ENCODE measurements at regions not wholly inside any gene's neighbourhood (a gene's known extent, or its start where the extent isn't known, plus 50 kb on each side); places are given as distances from the start of the nearest gene placed in this dataset.

DNA sequence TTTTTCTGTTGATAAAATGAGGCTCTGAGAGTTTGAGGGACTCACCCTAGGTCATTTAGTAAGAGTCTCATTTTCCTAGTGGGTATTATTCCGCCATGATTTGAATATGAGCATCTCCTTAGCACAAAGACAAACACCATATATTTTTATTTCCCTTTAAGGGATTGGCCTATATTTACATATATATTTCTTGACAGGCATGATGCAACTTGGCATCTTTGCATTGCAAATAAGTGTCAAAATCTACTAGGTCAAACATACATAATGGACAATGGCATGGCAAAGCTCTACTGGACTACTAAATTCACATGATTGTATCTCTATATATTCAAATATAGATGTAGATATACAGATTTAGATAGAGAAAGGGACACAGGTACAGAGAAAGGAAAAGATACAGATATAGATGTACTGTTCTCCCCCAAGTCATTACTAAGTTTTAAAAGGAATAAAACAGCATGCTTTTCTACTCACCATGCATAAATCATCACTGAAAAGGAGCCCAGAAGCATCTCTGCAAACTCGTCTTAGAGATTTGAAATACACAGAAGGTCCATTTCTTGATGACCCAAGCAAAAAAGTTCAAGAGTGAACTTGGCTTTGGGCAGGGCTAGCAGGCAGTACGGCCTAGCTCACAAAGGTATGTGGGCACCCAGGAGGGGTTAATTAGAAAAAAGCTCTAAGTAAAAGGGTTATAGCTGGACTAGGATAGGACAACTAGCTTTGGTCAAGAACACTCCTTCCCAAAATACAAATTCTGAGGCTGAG, 495.8 kb downstream of the NTRK3 start:
- no peaks in the 10 kb centered on the region for H3K9me2 ChIP-seq (ENCODE audit: insufficient read depth, low read length)
- CTCF ChIA-PET (ENCODE audit: unreplicated experiment) = no interaction called here
- no peaks in the 10 kb centered on the region for H3K36me3 ChIP-seq (ENCODE audit: insufficient read depth, low read length)
- peaks cover 15% of the 10 kb centered on the region for H3K4me1 ChIP-seq (ENCODE audit: insufficient read depth, low read length, poor library complexity, severe bottlenecking)
- intact Hi-C loops (cut with micrococcal nuclease; ENCODE audit: unreplicated experiment) = no loop called here
- POLR2A ChIA-PET = interaction anchor here (0.6 kb wide), 1 partner anchor 1593 kb away, joined by 3 read pairs; no protein-coding TSS in a partner anchor
- H3K27ac ChIP-seq (ENCODE audit: low read depth, low read length, poor library complexity, severe bottlenecking) = no peak overlapping the region
- H3K9me3 ChIP-seq (ENCODE audit: low read length) = 0 out of 2 replicates have a peak, but pooled peaks cover 5% of the 10 kb centered on the region
- H4K20me1 ChIP-seq (ENCODE audit: insufficient read depth, low read length) = no peaks in the 10 kb centered on the region
- H3K79me2 ChIP-seq (ENCODE audit: insufficient read depth, low read depth, low read length) = no peaks in the 10 kb centered on the region
- no peak overlapping the region for H2AFZ ChIP-seq (ENCODE audit: low read length)
- H3K4me3 ChIP-seq (ENCODE audit: low read depth, low read length, poor library complexity, severe bottlenecking) = no peak overlapping the region
- H3K4me2 ChIP-seq (ENCODE audit: low read length) = no peak overlapping the region
- TF ChIP-seq CTCF (conservative IDR thresholded peaks at IDR 0.05; ENCODE audit: low read length) (no peak), EZH2phosphoT487 (IDR thresholded peaks at IDR 0.05; ENCODE audit: borderline replicate concordance, low read depth, low read length) (no peak)
- no peak for DNase-seq (ENCODE audit: low spot score)
- no TSS peak for BruUV-seq (replicated peaks)

DNA sequence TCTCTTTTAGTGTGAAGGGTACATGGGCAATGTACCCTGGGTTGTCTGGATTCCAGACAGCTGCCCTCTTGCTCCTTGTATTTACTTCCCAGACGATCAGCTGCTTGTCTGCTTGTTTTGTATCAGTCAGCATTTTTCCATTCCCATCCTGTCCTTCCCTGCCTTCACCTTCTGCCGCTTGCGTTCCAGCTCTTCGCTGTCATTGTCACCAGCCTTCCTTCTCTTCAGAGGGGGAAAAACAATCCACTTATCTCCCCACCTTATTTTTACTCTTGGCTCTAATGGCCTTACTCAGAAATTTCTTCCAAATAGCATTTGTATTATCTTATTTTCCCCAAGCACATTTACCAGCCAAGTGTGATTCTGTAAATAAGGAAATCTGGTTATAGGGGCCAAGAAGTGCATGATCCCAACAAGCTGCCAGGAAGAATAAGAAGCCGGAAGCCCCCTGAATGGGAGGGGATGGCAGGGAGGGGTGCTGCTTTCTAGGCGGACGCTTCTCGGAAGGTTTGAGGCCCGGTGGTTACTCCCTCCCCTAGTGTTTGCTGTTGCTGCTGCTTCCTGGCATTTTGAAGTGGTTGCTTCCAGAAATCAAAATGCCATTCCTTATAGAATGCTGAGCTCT, 497.6 kb downstream of the NTRK3 start:
- no peaks in the 10 kb centered on the region for H4K20me1 ChIP-seq (ENCODE audit: insufficient read depth, low read length)
- 0 out of 2 replicates have a peak, but pooled peaks cover 5% of the 10 kb centered on the region for H3K9me3 ChIP-seq (ENCODE audit: low read length)
- H2AFZ ChIP-seq (ENCODE audit: low read length) = no peak overlapping the region
- TF ChIP-seq CTCF (conservative IDR thresholded peaks at IDR 0.05; ENCODE audit: low read length) = no peak
- no peak for TF ChIP-seq EZH2phosphoT487 (IDR thresholded peaks at IDR 0.05; ENCODE audit: borderline replicate concordance, low read depth, low read length)
- H3K9me2 ChIP-seq (ENCODE audit: insufficient read depth, low read length) = no peaks in the 10 kb centered on the region
- H3K27ac ChIP-seq (ENCODE audit: low read depth, low read length, poor library complexity, severe bottlenecking) = no peak overlapping the region
- no TSS peak for BruUV-seq (replicated peaks)
- H3K4me1 ChIP-seq (ENCODE audit: insufficient read depth, low read length, poor library complexity, severe bottlenecking) = peaks cover 15% of the 10 kb centered on the region
- no peak for DNase-seq (ENCODE audit: low spot score)
- no peak overlapping the region for H3K4me2 ChIP-seq (ENCODE audit: low read length)
- intact Hi-C loops (cut with micrococcal nuclease; ENCODE audit: unreplicated experiment) = no loop called here
- ChIA-PET CTCF (ENCODE audit: unreplicated experiment) (no interaction called here), POLR2A (interaction anchor here (0.6 kb wide), 1 partner anchor 14 kb away, joined by 3 read pairs; no protein-coding TSS in a partner anchor)
- H3K4me3 ChIP-seq (ENCODE audit: low read depth, low read length, poor library complexity, severe bottlenecking) = no peak overlapping the region
- no peaks in the 10 kb centered on the region for H3K79me2 ChIP-seq (ENCODE audit: insufficient read depth, low read depth, low read length)
- H3K36me3 ChIP-seq (ENCODE audit: insufficient read depth, low read length) = no peaks in the 10 kb centered on the region

DNA sequence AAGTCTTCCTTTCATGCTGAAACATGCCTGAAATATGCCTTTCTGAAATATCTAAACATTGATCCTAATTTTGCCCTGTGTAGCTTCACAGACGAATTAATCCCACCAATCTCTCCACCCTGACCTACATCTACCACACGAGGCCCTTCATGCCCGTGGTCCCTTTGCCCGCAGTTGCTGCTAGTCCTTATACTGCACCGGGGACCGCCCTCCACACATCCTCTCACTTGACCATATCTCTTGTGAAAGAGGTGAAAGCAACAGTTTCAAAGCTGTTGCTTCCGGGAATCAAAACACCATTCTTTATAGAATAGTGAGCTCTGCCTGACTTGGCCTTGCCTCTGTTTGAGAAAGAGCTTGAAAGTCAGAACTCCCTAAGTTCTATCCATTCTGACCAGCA, 499.5 kb downstream of the NTRK3 start:
- Histone ChIP-seq H3K27ac (ENCODE audit: low read depth, low read length, poor library complexity, severe bottlenecking) (no peak overlapping the region), H3K4me3 (ENCODE audit: low read depth, low read length, poor library complexity, severe bottlenecking) (no peak overlapping the region), H4K20me1 (ENCODE audit: insufficient read depth, low read length) (no peaks in the 10 kb centered on the region), H3K4me2 (ENCODE audit: low read length) (no peak overlapping the region), H3K4me1 (ENCODE audit: insufficient read depth, low read length, poor library complexity, severe bottlenecking) (peaks cover 9% of the 10 kb centered on the region), H3K9me3 (ENCODE audit: low read length) (no peaks in the 10 kb centered on the region), H3K9me2 (ENCODE audit: insufficient read depth, low read length) (no peaks in the 10 kb centered on the region), H2AFZ (ENCODE audit: low read length) (no peak overlapping the region), H3K36me3 (ENCODE audit: insufficient read depth, low read length) (no peaks in the 10 kb centered on the region), H3K79me2 (ENCODE audit: insufficient read depth, low read depth, low read length) (no peaks in the 10 kb centered on the region)
- POLR2A ChIA-PET = no interaction called here
- CTCF ChIA-PET (ENCODE audit: unreplicated experiment) = no interaction called here
- no TSS peak for BruUV-seq (replicated peaks)
- intact Hi-C loops (cut with micrococcal nuclease; ENCODE audit: unreplicated experiment) = no loop called here
- TF ChIP-seq EZH2phosphoT487 (IDR thresholded peaks at IDR 0.05; ENCODE audit: borderline replicate concordance, low read depth, low read length) (no peak), CTCF (conservative IDR thresholded peaks at IDR 0.05; ENCODE audit: low read length) (no peak)
- DNase-seq (ENCODE audit: low spot score) = no peak

All from OCI-LY7 (cell line).